Upper lobe of left lung (tissue), 6 donors: ENCODE measurements at regions not wholly inside any gene's neighbourhood (a gene's known extent, or its start where the extent isn't known, plus 50 kb on each side); places are given as distances from the start of the nearest gene placed in this dataset.

ENCODE experiments used
- ATAC-seq, 2 donors: fragments of 200-7000 bp; cut with Tn5 transposase; one replicate each; pipeline ENCODE4 v1.9.1; 2022; ENCODE audit warnings: mild to moderate bottlenecking in 2 of 2, moderate library complexity in 2 of 2; ENCODE audit not compliant: low FRiP score in 2 of 2
- DNase-seq, 2 donors: peaks; one replicate each; pipeline ENCODE4 v3.0.0-alpha.2; 2019 to 2020
- H3K27ac ChIP-seq, 4 donors: fragments of 200-600 bp; sonication (generic); one replicate each; pipeline ENCODE4 v1.5.1; 2016 to 2019
- H3K27me3 ChIP-seq, 4 donors: fragments of 200-600 bp; sonication (generic); one replicate each; pipeline ENCODE4 v1.5.1; 2017 to 2019
- H3K36me3 ChIP-seq, 4 donors: fragments of 200-600 bp; sonication (generic); one replicate each; pipeline ENCODE4 v1.5.1; 2016 to 2019
- H3K4me1 ChIP-seq, 4 donors: fragments of 200-600 bp; sonication (generic); one replicate each; pipeline ENCODE4 v1.5.1; 2018 to 2019
- H3K4me3 ChIP-seq, 4 donors: fragments of 200-600 bp; sonication (generic); one replicate each; pipeline ENCODE4 v1.5.1; 2017 to 2019; ENCODE audit warnings: mild to moderate bottlenecking in 2 of 4, moderate library complexity in 1 of 4
- H3K9me3 ChIP-seq, 4 donors: fragments of 200-600 bp; sonication (generic); one replicate each; pipeline ENCODE4 v1.5.1; 2018 to 2019
- EP300 ChIP-seq, 4 donors: sonication (generic); formaldehyde crosslinking; IDR thresholded peaks; one replicate each; pipeline ENCODE4 v1.5.1; 2017; ENCODE audit warnings: antibody characterized with exemption in 4 of 4, control low read depth in 2 of 4
- POLR2A ChIP-seq, 4 donors: fragments of 450-650 bp; IDR thresholded peaks; one replicate each; pipeline ENCODE4 v1.5.1; 2016 to 2017; ENCODE audit warnings: antibody characterized with exemption in 4 of 4, mild to moderate bottlenecking in 2 of 4
- POLR2AphosphoS5 ChIP-seq, 2 donors: sonication (generic); formaldehyde crosslinking; IDR thresholded peaks; one replicate each; pipeline ENCODE4 v1.5.1; 2017; ENCODE audit warnings: antibody characterized with exemption in 2 of 2
- WGBS, 2 donors: methylation state at CpG; one replicate each; pipeline ENCODE4 v1.1.5; 2017 to 2018; 5-methylcytosine and 5-hydroxymethylcytosine counted together
- TF ChIP-seq, protein P1 (sequence below), 6 experiments: fragments of 450-650 bp in 4 of 6; fragments of 200-600 bp in 2 of 6; sonication (generic) in 2 of 6; IDR thresholded peaks; one replicate each; pipeline ENCODE4 v1.5.1; 2016 to 2019; ENCODE audit warnings: antibody characterized with exemption in 6 of 6
- donor health status: DM: no; HTN: no; CAD: no; lungs with moderate emphysema.
- donor health status: DM: no; HTN: yes; CAD: no; lungs with severe emphysema.

DNA sequence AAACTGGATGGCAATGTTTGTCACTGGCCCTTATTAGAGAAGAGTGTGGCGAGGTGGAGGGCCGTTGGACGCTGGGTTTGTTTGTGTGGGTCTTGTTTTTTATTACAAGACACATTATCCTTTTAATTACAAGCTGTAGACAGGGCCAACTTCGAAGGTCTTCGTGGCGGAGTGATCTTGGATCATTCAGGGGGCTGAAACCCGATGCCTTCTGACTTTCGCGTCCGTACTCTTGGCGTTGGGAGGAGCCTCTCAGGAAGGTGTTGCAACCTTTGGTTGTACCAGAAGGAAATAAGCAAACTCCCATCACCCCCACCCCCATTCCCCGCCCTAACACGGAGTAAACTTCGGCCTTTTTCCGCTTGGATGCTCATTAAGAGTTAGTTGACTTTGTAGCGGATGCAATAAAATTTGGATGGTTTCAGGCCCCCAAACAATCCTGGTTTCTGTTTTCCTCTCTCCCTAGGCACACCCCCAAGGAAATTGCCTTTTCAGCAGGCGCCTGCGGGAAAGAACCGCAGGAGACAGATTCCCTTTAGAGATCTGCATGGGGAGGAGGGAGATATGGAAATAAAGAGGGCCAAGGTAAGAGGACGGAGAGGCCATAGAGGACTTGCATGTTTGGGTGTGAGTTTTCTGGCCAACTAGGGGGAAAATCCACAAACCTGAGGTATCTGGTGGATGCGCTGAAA, 294.5 kb upstream of the NFE2L3 start:
- Histone ChIP-seq H3K27me3 (peaks cover 0 to 97% (median 45%) of the 10 kb centered on the region in 4 donors), H3K27ac (peak overlapping the region in 1 of 4 donors; percentile 84), H3K4me1 (peaks cover 10 to 35% (median 24%) of the 10 kb centered on the region in 4 donors), H3K36me3 (no peaks in the 10 kb centered on the region), H3K9me3 (peaks cover 0 to 14% (median 3%) of the 10 kb centered on the region in 4 donors), H3K4me3 (peak overlapping the region in 3 of 4 donors; percentile 33 to 45 (median 43))
- TF ChIP-seq, protein P1, sequence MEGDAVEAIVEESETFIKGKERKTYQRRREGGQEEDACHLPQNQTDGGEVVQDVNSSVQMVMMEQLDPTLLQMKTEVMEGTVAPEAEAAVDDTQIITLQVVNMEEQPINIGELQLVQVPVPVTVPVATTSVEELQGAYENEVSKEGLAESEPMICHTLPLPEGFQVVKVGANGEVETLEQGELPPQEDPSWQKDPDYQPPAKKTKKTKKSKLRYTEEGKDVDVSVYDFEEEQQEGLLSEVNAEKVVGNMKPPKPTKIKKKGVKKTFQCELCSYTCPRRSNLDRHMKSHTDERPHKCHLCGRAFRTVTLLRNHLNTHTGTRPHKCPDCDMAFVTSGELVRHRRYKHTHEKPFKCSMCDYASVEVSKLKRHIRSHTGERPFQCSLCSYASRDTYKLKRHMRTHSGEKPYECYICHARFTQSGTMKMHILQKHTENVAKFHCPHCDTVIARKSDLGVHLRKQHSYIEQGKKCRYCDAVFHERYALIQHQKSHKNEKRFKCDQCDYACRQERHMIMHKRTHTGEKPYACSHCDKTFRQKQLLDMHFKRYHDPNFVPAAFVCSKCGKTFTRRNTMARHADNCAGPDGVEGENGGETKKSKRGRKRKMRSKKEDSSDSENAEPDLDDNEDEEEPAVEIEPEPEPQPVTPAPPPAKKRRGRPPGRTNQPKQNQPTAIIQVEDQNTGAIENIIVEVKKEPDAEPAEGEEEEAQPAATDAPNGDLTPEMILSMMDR (IDR thresholded peaks at IDR 0.05), result no peak
- TF ChIP-seq POLR2AphosphoS5 (IDR thresholded peaks at IDR 0.05), result no peak
- TF ChIP-seq POLR2A (IDR thresholded peaks at IDR 0.05), result no peak
- TF ChIP-seq EP300 (IDR thresholded peaks at IDR 0.05), result no peak
- no peak for ATAC-seq
- no peak for DNase-seq
- WGBS, 2 donors, result 14 to 22% methylated on average over 17 to 21 of the region's 21 CpGs

DNA sequence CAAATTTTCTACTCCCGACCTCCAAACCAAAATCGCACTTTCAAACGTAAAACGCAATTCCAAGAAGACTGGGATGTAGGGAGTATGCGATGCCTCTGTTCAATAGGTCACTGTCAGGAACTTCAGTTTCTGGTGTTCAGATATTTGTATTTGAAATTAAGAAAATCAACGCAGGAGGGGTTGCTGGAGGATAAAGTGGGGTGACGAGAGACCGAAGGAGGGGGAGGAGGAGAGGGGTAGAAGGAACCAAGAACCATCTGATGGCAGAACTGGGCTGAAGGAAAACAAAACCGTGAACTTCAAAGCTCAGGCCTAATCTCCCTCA, 293.8 kb upstream of the NFE2L3 start:
- WGBS, 2 donors, result 21 to 30% methylated on average over 9 of the region's 9 CpGs
- Histone ChIP-seq H3K4me1 (peaks cover 13 to 37% (median 27%) of the 10 kb centered on the region in 4 donors), H3K27ac (no peak overlapping the region), H3K4me3 (no peak overlapping the region), H3K27me3 (peaks cover 0 to 97% (median 41%) of the 10 kb centered on the region in 4 donors), H3K9me3 (peaks cover 0 to 16% (median 3%) of the 10 kb centered on the region in 4 donors), H3K36me3 (no peaks in the 10 kb centered on the region)
- DNase-seq (no peak), ATAC-seq (no peak)
- TF ChIP-seq EP300 (IDR thresholded peaks at IDR 0.05) (no peak), POLR2A (IDR thresholded peaks at IDR 0.05) (no peak), POLR2AphosphoS5 (IDR thresholded peaks at IDR 0.05) (no peak)
- TF ChIP-seq, protein P1 (IDR thresholded peaks at IDR 0.05), result no peak

DNA sequence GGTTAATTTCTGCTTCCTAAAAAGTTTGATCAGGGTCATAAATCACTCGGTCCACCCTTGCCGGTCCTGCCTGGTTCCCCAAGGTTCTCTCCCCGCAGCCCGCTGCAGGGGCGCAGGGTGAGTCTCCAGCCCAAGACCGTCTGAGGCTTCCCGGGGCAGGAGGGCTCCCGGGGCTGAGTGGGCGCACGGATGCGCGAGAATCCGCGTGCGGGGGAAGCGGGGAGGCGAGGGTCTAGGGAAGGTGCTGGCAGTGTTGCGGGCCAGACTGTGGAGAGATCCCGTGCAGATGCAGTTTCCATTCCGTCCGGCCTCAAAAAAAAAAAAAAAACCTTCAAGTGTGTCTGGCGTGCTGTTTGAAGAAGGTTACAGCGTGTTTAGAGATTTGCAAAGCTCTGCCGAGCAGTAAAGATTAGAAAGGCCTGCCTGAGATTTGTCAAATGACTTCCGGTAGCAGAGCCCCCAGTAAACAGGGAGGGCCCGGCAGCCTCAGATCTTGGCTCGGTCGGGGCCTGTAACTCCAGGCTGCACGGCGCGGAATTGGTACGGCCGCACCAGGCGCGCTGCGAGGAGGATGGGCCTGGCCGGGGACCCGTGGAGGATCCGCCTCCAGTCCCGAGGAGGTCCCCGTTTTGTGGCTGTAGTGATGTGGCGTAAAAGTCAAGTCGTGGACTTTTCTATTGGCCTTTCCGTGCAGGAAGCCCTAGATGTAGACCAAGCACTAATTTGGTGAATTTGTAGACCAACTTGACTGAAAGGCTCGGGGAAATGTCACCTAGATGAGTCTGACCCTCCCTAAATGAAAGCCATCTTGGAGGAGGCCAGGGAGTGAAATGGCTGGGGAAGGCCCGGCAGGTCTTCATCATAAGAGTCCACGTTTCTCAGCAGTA, 293.2 kb upstream of the NFE2L3 start:
- DNase-seq (peak in 1 of 2 donors; percentile 69), ATAC-seq (no peak)
- peaks cover 13 to 37% (median 27%) of the 10 kb centered on the region in 4 donors for H3K4me1 ChIP-seq
- H3K27ac ChIP-seq, result no peak overlapping the region
- no peak overlapping the region for H3K4me3 ChIP-seq
- peaks cover 0 to 16% (median 5%) of the 10 kb centered on the region in 4 donors for H3K9me3 ChIP-seq
- peaks cover 0 to 97% (median 39%) of the 10 kb centered on the region in 4 donors for H3K27me3 ChIP-seq
- 22 to 33% methylated on average over 31 to 47 of the region's 47 CpGs for WGBS, 2 donors
- H3K36me3 ChIP-seq, result no peaks in the 10 kb centered on the region
- TF ChIP-seq, protein P1 (IDR thresholded peaks at IDR 0.05), result no peak
- no peak for TF ChIP-seq POLR2AphosphoS5 (IDR thresholded peaks at IDR 0.05)
- no peak for TF ChIP-seq POLR2A (IDR thresholded peaks at IDR 0.05)
- TF ChIP-seq EP300 (IDR thresholded peaks at IDR 0.05), result no peak

DNA sequence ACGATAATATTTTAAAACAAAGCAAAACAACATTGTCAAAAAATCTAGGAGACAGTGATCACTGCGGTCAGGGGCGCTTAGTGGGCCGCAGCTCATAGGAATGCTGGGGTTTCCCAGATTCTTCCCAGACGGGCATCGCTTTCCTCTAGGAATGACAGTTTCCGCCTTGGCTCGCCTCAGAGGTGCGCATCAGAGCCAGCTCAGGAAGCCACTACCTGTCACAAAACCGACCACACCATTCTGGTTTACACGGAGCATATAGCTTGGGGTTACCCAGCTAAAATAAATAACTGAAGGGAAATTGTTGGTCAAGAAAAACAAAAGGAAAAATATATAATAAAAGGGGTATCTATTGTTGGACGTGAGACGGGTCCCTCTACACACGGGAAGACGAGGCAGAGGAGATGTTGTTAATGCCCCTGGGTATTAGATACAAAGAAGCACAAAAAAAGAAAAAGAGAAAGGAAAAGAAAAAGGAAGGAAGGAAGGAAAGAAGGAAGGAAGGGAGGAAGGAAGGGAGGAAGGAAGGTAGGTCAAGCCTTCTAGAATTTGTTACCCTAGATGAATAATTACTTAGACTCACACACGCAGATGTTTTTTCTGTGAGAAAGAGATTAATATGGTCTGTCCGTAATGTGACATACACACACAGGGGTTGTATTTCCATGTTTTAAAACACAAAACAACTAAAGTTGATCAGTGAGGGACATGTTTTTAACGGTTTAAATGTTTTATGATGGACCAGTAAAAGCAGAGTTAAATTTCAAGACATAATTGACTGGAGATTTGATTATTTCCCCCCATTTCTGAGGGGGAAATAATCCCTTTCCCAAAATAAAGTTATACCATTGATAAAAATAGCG, 292.4 kb upstream of the NFE2L3 start:
- DNase-seq, result no peak
- no peak for ATAC-seq
- TF ChIP-seq POLR2AphosphoS5 (IDR thresholded peaks at IDR 0.05), result no peak
- TF ChIP-seq, protein P1 (IDR thresholded peaks at IDR 0.05), result no peak
- no peak for TF ChIP-seq POLR2A (IDR thresholded peaks at IDR 0.05)
- 30 to 39% methylated on average over 19 of the region's 19 CpGs for WGBS, 2 donors
- Histone ChIP-seq H3K27ac (no peak overlapping the region), H3K9me3 (peaks cover 0 to 16% (median 5%) of the 10 kb centered on the region in 4 donors), H3K4me3 (no peak overlapping the region), H3K36me3 (no peaks in the 10 kb centered on the region), H3K27me3 (peaks cover 0 to 97% (median 38%) of the 10 kb centered on the region in 4 donors), H3K4me1 (peaks cover 13 to 33% (median 26%) of the 10 kb centered on the region in 4 donors)
